ENCODE measurements at regions not wholly inside any gene's neighbourhood (a gene's known extent, or its start where the extent isn't known, plus 50 kb on each side); places are given as distances from the start of the nearest gene placed in this dataset.

GRCh38 chr6:4313044-4313686 is 177.8 kb upstream of the ECI2 start:
- no peak for DNase-seq

- DNase-seq: no peak
Observed at GRCh38 chr6:4311976-4312860, 176.8 kb upstream of the ECI2 start.

GRCh38 chr6:4309540-4309939 is 174.2 kb upstream of the ECI2 start:
- no peak for DNase-seq

GRCh38 chr6:4308364-4308763 is 173.0 kb upstream of the ECI2 start:
- no peak for DNase-seq

GRCh38 chr6:4304927-4305455 is 169.6 kb upstream of the ECI2 start:
- no peak for DNase-seq

GRCh38 chr6:4303638-4304037 is 168.3 kb upstream of the ECI2 start:
- DNase-seq: no peak

GRCh38 chr6:4302524-4302923 is 167.1 kb upstream of the ECI2 start:
- no peak for DNase-seq

GRCh38 chr6:4301871-4302270 is 166.5 kb upstream of the ECI2 start:
- DNase-seq: no peak

- no peak for DNase-seq
Observed at GRCh38 chr6:4300917-4301316, 165.5 kb upstream of the ECI2 start.

GRCh38 chr6:4299476-4299875 is 164.1 kb upstream of the ECI2 start:
- no peak for DNase-seq

GRCh38 chr6:4297348-4297747 is 162.0 kb upstream of the ECI2 start:
- no peak for DNase-seq

GRCh38 chr6:4296552-4296951 is 161.2 kb upstream of the ECI2 start:
- DNase-seq: no peak

- no peak for DNase-seq
Observed at GRCh38 chr6:4295783-4296155, 160.4 kb upstream of the ECI2 start.

- DNase-seq: no peak
Observed at GRCh38 chr6:4295058-4295782, 159.8 kb upstream of the ECI2 start.

- DNase-seq: no peak
Observed at GRCh38 chr6:4294636-4295035, 159.3 kb upstream of the ECI2 start.

- DNase-seq: no peak
Observed at GRCh38 chr6:4291453-4292403, 156.4 kb upstream of the ECI2 start.

GRCh38 chr6:4289770-4290320 is 154.5 kb upstream of the ECI2 start:
- DNase-seq: no peak

GRCh38 chr6:4287811-4288244 is 152.5 kb upstream of the ECI2 start:
- DNase-seq: no peak

- no peak for DNase-seq
Observed at GRCh38 chr6:4287372-4287771, 152.0 kb upstream of the ECI2 start.

- no peak for DNase-seq
Observed at GRCh38 chr6:4282926-4283325, 147.6 kb upstream of the ECI2 start.

GRCh38 chr6:4281341-4282293 is 146.2 kb upstream of the ECI2 start:
- DNase-seq: peak; percentile 21 to 65
